ENCODE measurements at regions not wholly inside any gene's neighbourhood (a gene's known extent, or its start where the extent isn't known, plus 50 kb on each side); places are given as distances from the start of the nearest gene placed in this dataset.

DNA sequence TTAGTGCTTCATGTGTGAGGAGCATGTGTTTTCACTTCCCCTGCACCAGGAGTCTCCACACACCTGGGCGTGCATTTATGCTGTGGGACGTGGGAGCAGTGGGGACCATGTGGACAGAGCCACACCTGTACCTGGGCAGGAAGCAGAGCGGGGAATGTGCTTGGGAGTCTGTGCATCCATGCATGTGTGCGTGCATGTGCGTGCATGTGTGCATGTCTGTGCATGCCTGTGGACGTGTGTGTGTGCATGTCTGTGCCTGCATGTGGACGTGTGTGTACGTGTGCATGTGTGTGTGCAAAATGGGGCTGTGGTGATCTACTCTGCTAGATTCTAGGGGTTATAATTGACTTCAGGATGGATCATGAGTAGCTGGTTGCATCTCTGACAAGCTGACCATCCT lies 224.0 kb upstream of the GMDS start:
- no peak for DNase-seq (ENCODE audit: low spot score)
- TF ChIP-seq, protein P1, sequence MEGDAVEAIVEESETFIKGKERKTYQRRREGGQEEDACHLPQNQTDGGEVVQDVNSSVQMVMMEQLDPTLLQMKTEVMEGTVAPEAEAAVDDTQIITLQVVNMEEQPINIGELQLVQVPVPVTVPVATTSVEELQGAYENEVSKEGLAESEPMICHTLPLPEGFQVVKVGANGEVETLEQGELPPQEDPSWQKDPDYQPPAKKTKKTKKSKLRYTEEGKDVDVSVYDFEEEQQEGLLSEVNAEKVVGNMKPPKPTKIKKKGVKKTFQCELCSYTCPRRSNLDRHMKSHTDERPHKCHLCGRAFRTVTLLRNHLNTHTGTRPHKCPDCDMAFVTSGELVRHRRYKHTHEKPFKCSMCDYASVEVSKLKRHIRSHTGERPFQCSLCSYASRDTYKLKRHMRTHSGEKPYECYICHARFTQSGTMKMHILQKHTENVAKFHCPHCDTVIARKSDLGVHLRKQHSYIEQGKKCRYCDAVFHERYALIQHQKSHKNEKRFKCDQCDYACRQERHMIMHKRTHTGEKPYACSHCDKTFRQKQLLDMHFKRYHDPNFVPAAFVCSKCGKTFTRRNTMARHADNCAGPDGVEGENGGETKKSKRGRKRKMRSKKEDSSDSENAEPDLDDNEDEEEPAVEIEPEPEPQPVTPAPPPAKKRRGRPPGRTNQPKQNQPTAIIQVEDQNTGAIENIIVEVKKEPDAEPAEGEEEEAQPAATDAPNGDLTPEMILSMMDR (IDR thresholded peaks at IDR 0.05), result no peak
- Histone ChIP-seq H3K4me3 (no peak overlapping the region), H3K27ac (no peak overlapping the region)

DNA sequence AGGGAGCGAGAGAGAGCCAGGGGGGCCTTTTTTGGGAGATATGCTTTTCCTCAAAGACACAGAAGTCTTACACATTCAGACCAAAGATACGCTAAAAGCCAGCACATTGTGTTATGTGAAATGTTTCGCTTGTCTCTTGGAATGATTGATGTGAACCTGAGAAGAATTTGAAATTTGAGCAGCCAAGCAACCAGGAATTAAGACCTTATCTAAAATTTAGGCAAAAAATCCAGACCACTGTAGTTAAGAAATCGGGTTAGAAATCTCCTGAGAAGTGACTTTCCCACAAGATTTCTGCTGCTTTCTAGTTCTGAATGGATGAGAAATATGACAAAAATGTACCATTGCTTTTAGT lies 223.2 kb upstream of the GMDS start:
- DNase-seq (ENCODE audit: low spot score), result no peak
- TF ChIP-seq, protein P1 (IDR thresholded peaks at IDR 0.05), result no peak
- Histone ChIP-seq H3K27ac (no peak overlapping the region), H3K4me3 (no peak overlapping the region)

DNA sequence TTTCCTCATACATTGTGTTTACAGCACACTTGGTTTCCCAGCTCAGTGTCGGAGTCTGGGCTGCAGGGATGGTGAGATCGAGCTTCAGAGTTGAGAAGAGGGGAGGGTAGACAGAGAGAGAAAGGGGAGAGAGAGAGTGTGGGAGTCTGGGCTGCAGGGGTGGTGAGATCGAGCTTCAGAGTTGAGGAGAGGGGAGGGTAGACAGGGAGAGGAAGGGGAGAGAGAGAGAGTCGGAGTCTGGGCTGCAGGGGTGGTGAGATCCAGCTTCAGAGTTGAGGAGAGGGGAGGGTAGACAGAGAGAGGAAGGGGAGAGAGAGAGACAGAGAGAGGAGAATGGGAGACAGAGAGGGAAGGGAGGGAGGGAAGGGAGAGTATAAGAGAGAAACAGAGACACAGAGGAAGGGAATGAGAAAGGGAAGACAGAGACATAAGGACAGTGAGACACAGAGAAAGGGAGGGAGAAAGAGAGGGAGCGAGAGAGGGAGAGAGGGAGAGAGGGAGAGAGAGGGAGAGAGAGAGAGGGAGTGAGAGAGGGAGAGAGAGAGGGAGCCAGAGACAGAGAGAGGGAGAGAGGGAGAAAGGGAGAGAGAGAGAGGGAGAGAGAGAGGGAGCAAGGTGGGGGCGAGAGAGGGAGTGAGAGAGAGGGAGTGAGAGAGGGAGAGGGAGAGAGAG lies 222.7 kb upstream of the GMDS start:
- TF ChIP-seq, protein P1 (IDR thresholded peaks at IDR 0.05), result no peak
- H3K4me3 ChIP-seq, result no peak overlapping the region
- no peak for DNase-seq (ENCODE audit: low spot score)
- H3K27ac ChIP-seq, result no peak overlapping the region

DNA sequence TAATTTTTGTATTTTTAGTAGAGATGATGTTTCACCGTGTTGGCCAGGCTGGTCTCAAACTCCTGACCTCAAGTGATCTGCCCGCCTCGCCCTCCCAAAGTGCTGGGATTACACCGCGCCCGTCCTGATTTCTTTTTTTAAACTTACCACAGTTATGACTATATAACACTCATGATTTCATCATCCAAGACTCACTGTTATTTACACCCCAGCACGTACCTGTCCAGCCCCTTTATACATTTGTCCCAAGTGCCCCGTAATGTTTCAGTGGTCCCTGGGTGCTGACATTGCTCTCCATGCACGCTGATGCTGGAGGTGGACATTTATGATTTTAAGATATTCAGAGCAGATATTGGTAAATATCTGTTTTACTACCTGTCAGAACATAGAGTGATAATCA lies 219.9 kb upstream of the GMDS start:
- no peak for DNase-seq (ENCODE audit: low spot score)
- Histone ChIP-seq H3K4me3 (no peak overlapping the region), H3K27ac (no peak overlapping the region)
- TF ChIP-seq, protein P1 (IDR thresholded peaks at IDR 0.05), result no peak

DNA sequence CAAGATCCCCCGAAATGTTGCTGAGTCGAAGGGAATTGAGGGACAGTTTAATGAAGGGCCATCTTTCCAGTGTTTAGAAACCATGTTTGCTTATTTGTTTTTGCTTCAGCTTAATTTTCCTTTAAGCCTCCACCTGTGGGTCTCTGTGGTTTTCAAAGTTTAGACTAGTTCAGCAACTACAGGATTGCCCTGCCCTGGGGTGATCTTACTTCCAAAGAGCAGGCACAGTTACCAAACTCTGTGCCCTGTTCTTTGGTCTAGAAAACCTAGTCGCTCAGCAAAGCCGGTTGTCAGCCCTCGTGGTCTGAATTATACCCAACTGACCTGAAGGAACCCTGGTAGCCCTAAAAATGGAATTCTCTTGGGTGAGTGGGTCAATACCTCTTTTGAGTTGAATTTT lies 219.2 kb upstream of the GMDS start:
- TF ChIP-seq, protein P1 (IDR thresholded peaks at IDR 0.05), result no peak
- no peak for DNase-seq (ENCODE audit: low spot score)
- no peak overlapping the region for H3K27ac ChIP-seq

DNA sequence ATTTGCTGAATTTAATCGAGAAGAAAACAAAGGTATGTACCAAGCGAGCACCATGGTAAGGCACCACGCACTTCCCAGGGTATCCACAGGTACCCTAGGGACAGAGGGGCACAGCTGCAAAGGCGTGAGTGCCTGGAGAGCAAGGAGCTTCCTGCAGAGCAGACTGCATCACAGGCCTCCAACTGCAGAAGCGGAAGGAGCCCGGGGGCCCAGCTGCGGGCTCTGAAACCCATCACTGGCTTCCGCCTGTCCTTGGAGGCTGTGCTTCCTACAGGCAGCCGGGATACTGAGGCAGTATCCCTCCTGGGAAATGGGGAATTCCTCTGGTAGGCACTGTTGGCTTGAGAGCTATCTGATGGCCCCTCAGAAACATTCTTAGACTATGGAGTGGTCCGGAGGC lies 217.4 kb upstream of the GMDS start:
- DNase-seq (ENCODE audit: low spot score), result no peak
- no peak overlapping the region for H3K4me3 ChIP-seq
- TF ChIP-seq, protein P1 (IDR thresholded peaks at IDR 0.05), result no peak
- H3K27ac ChIP-seq, result no peak overlapping the region

More for the DNA sequence above, 219.2 kb upstream of the GMDS start:
- no peak overlapping the region for H3K4me3 ChIP-seq

DNA sequence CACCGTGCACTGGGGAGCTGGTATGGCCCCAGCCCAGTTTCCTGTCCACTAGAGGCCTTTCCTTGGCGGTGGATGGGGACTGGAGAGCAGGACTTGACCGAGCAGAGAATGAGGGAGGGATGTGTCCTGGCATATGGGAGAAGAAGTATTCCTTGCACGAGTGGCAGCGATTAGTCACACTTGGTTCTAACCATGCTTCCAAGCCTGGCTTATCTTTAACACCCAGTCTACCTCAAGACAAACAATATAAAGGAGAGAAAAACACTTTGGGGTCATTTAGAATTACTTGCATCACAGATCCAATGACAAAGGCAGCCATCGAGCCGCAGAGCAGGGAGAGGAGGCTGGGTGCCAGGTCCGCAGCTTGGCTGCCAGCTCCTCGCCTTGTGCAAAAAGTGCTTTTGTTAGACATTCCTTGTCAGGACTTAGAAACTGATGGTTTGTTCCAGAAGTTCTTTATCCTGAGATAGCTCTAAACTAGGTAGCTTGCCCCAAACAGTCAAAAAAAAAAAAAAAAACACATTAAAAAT lies 214.9 kb upstream of the GMDS start:
- Histone ChIP-seq H3K4me3 (no peak overlapping the region), H3K27ac (no peak overlapping the region)
- DNase-seq (ENCODE audit: low spot score), result no peak
- TF ChIP-seq, protein P1 (IDR thresholded peaks at IDR 0.05), result no peak

Measured in coronary artery (tissue), 2 donors.